Endothelial cell (in vitro differentiated cells): ENCODE measurements at regions not wholly inside any gene's neighbourhood (a gene's known extent, or its start where the extent isn't known, plus 50 kb on each side); places are given as distances from the start of the nearest gene placed in this dataset.

ENCODE experiments used
- DNase-seq: peaks from one replicate; pipeline ENCODE4 v3.0.0; 2021; ENCODE audit warnings: low spot score
- H3K27ac Mint-ChIP-seq: one replicate; pipeline ENCODE4 v1.8.0; 2021; ENCODE audit warnings: mixed read lengths, inconsistent platforms; ENCODE audit not compliant: unreplicated experiment
- H3K27me3 Mint-ChIP-seq: one replicate; pipeline ENCODE4 v1.8.0; 2021; ENCODE audit warnings: mild to moderate bottlenecking, moderate library complexity, mixed read lengths, inconsistent platforms; ENCODE audit not compliant: unreplicated experiment
- H3K36me3 Mint-ChIP-seq: one replicate; pipeline ENCODE4 v1.8.0; 2021; ENCODE audit warnings: mild to moderate bottlenecking, low read depth, mixed read lengths, inconsistent platforms; ENCODE audit not compliant: unreplicated experiment
- H3K4me1 Mint-ChIP-seq: one replicate; pipeline ENCODE4 v1.8.0; 2021; ENCODE audit warnings: mild to moderate bottlenecking, mixed read lengths, inconsistent platforms; ENCODE audit not compliant: unreplicated experiment
- H3K4me3 Mint-ChIP-seq: one replicate; pipeline ENCODE4 v1.8.0; 2021; ENCODE audit warnings: mild to moderate bottlenecking, mixed read lengths, inconsistent platforms; ENCODE audit not compliant: unreplicated experiment
- H3K9me3 Mint-ChIP-seq: one replicate; pipeline ENCODE4 v1.8.0; 2021; ENCODE audit warnings: mixed read lengths, inconsistent platforms; ENCODE audit not compliant: unreplicated experiment
- TF ChIP-seq, protein P1 (sequence below): fragments of 200-600 bp; sonication (generic); IDR thresholded peaks from one replicate; pipeline ENCODE4 v1.5.0; 2021; ENCODE audit warnings: antibody characterized with exemption; ENCODE audit not compliant: unreplicated experiment

DNA sequence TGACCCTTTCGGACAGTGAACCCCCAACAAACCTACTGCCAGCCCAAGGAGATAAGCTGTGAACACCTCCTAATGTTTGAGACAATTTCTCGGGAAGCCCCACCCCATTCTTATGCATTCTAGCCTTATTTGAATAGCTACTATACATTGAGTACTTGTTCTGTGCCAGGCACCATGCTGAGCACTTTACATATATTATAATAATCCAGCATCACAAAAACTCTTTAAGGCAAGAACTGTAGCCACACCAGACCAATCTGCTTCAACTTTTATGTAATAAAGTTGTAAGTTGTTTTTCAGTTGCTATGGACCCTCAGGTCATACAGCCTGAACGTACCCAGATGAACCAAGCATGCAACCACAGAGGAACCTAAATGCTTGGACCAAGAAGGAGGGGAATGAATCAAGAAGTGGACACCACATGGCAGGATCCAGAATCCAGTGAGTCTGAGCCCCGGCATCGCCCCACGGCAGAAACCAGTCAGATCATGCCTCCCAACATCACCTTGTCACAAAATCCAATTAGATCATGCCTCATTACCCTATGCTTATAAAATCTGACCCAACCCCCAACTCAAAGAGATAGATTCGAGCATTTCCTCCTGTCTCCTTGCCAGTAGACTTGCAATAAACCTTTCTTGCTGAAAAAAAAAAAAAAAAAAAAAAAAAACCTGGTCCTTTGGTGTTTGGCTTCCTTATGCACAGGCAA, 225.0 kb downstream of the QDPR start:
- DNase-seq, result no peak
- Mint-ChIP-seq H3K4me3 (no peak overlapping the region), H3K9me3 (no peaks in the 10 kb centered on the region), H3K27me3 (no peaks in the 10 kb centered on the region), H3K27ac (no peak overlapping the region), H3K4me1 (no peaks in the 10 kb centered on the region), H3K36me3 (no peaks in the 10 kb centered on the region)
- TF ChIP-seq, protein P1, sequence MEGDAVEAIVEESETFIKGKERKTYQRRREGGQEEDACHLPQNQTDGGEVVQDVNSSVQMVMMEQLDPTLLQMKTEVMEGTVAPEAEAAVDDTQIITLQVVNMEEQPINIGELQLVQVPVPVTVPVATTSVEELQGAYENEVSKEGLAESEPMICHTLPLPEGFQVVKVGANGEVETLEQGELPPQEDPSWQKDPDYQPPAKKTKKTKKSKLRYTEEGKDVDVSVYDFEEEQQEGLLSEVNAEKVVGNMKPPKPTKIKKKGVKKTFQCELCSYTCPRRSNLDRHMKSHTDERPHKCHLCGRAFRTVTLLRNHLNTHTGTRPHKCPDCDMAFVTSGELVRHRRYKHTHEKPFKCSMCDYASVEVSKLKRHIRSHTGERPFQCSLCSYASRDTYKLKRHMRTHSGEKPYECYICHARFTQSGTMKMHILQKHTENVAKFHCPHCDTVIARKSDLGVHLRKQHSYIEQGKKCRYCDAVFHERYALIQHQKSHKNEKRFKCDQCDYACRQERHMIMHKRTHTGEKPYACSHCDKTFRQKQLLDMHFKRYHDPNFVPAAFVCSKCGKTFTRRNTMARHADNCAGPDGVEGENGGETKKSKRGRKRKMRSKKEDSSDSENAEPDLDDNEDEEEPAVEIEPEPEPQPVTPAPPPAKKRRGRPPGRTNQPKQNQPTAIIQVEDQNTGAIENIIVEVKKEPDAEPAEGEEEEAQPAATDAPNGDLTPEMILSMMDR, result no peak

DNA sequence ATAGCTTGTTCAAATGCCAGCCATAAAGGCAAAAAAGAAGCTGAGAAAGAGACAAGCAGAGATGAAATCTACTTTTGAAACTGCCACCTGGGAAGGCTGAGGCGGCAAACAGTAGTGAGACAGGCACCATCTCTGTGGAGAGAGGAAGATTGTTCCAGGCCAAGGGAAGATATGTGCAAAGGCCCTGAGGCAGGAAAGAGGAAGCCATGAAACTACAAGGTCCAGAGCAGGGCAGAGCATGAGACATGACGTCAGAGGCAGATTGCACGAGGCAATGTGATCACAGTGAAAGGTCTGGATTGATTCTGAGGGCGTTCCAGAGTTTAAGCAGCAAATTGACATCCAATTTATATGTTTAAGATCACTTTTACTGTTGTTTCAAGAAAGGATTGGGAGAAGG, 226.1 kb downstream of the QDPR start:
- no peaks in the 10 kb centered on the region for H3K36me3 Mint-ChIP-seq
- no peaks in the 10 kb centered on the region for H3K4me1 Mint-ChIP-seq
- no peak overlapping the region for H3K4me3 Mint-ChIP-seq
- TF ChIP-seq, protein P1, result no peak
- no peak for DNase-seq
- H3K27me3 Mint-ChIP-seq, result no peaks in the 10 kb centered on the region
- H3K27ac Mint-ChIP-seq, result no peak overlapping the region
- no peaks in the 10 kb centered on the region for H3K9me3 Mint-ChIP-seq

DNA sequence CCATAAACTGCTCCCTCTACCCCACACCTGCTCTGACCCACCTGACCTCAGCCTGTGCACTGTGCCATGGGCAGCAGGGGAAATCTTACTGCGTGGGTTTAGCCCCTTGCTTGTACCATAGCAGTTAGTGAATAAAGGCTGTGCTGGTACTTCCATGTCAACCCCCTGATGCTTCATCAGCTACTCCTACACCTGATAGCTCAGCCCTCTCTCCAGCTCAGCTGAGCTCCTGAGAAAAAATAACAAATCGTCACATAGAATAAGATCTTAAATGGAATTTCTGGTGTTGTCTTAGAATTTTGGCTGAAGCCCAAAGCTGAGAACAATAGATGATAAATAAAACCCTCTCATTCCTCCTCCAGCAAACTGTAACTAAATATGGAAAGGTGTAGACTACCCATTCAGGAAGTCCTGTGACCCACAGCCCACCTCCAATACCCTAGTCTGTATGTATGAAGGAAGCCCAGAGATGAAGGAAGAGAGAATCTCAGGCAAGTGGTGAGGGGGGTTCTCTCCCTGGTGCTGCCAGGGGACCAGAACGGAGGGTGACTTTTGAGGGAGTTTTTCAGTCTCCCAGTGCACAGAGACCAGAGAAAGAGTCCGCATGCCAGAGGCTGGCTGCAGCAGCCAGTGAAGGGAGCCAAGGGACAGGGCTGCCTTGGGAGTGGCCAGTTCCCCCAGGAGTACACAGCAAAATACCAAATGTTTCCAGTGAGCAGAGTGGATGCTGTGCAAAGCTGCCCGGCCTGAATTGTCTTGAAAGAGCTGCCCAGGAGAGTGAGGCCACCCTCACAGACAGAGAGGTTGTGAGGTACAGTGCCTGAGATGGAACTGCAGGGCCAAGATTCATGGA, 227.3 kb downstream of the QDPR start:
- Mint-ChIP-seq H3K4me1 (no peaks in the 10 kb centered on the region), H3K36me3 (no peaks in the 10 kb centered on the region), H3K27ac (no peak overlapping the region), H3K9me3 (no peaks in the 10 kb centered on the region), H3K4me3 (no peak overlapping the region), H3K27me3 (no peaks in the 10 kb centered on the region)
- no peak for DNase-seq
- TF ChIP-seq, protein P1, result no peak

DNA sequence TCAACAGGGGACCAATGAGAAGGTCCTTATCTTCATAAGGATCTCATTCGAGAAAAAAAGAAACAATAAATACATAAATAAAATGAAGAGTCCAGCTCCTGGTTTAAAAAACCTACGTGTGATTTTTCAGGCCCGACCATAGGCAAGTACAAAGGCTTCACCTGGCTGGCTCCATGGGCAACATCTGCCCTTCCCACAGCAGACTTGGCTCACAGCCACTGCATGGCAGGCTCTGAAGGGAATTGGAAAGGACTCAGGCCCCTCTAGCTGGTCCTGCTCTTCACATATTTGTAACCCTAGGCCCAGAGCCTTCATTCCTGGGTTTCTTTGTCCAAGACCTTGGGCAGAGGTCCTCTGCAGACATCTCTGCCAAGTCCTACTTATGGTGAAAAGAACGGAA, 228.1 kb downstream of the QDPR start:
- TF ChIP-seq, protein P1, result no peak
- Mint-ChIP-seq H3K4me3 (no peak overlapping the region), H3K4me1 (no peaks in the 10 kb centered on the region), H3K9me3 (no peaks in the 10 kb centered on the region), H3K36me3 (no peaks in the 10 kb centered on the region), H3K27ac (no peak overlapping the region), H3K27me3 (no peaks in the 10 kb centered on the region)
- no peak for DNase-seq

DNA sequence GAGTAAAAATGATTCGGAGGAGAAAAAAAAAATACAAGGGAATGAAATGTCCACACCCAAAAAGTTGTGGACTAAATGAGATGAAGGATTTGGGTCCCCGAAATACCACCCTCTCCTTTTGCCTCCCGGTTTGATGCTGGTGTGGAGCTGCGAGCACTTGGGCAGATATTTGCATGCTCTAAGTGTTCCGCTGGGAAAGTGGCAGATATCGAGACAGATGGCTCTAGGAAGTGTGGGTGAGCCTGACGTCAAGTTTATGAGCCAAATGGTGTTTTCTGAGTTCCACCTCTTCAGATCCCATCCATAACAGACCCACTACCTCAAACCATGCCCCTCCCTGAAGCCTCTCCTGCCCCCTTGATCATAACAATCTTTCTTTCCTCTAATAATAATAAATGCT, 228.6 kb downstream of the QDPR start:
- no peak overlapping the region for H3K4me3 Mint-ChIP-seq
- H3K9me3 Mint-ChIP-seq, result no peaks in the 10 kb centered on the region
- no peaks in the 10 kb centered on the region for H3K4me1 Mint-ChIP-seq
- no peak overlapping the region for H3K27ac Mint-ChIP-seq
- no peaks in the 10 kb centered on the region for H3K36me3 Mint-ChIP-seq
- DNase-seq, result no peak
- no peaks in the 10 kb centered on the region for H3K27me3 Mint-ChIP-seq
- TF ChIP-seq, protein P1, result no peak
